AG08396 (cell line): ENCODE measurements at regions not wholly inside any gene's neighbourhood (a gene's known extent, or its start where the extent isn't known, plus 50 kb on each side); places are given as distances from the start of the nearest gene placed in this dataset.
"Not testable (repeated sequence)": the region's sequence is repeated elsewhere in the genome, so short reads cannot be mapped to it uniquely, and the experiment has no call there.

Source experiments
- DNase-seq: peaks from one replicate; pipeline ENCODE4 v3.0.0; 2012; ENCODE audit warnings: low spot score, mixed read lengths

GRCh38 chr18:53920312-53921075 is 304.0 kb downstream of the MBD2 start:
- no peak for DNase-seq

- no peak for DNase-seq
Measured at GRCh38 chr18:53918091-53918490, 306.4 kb downstream of the MBD2 start.

GRCh38 chr18:53911200-53911599 is 313.3 kb downstream of the MBD2 start:
- DNase-seq, result no peak

- no peak for DNase-seq
Measured at GRCh38 chr18:53909668-53910067, 314.8 kb downstream of the MBD2 start.

- DNase-seq, result no peak
Measured at GRCh38 chr18:53907921-53908320, 316.5 kb downstream of the MBD2 start.

GRCh38 chr18:53906681-53907080 is 317.8 kb downstream of the MBD2 start:
- DNase-seq, result no peak

- DNase-seq, result no peak
Measured at GRCh38 chr18:53894675-53895442, 329.6 kb downstream of the MBD2 start.

GRCh38 chr18:53887447-53887846 is 337.0 kb downstream of the MBD2 start:
- DNase-seq, result no peak

- DNase-seq, result no peak
Measured at GRCh38 chr18:53886058-53886457, 338.4 kb downstream of the MBD2 start.

- no peak for DNase-seq
Measured at GRCh38 chr18:53883771-53884170, 340.7 kb downstream of the MBD2 start.

- DNase-seq, result no peak
Measured at GRCh38 chr18:53874103-53874502, 350.4 kb downstream of the MBD2 start.

GRCh38 chr18:53864770-53865169 is 359.7 kb downstream of the MBD2 start:
- DNase-seq, result no peak

- no peak for DNase-seq
Measured at GRCh38 chr18:53862921-53863320, 361.5 kb downstream of the MBD2 start.

GRCh38 chr18:53861185-53861584 is 363.3 kb downstream of the MBD2 start:
- no peak for DNase-seq

GRCh38 chr18:53859764-53860163 is 364.7 kb downstream of the MBD2 start:
- DNase-seq, result no peak

- DNase-seq, result no peak
Measured at GRCh38 chr18:53850902-53851301, 373.6 kb downstream of the MBD2 start.

GRCh38 chr18:53843763-53844162 is 380.7 kb downstream of the MBD2 start:
- DNase-seq, result no peak

GRCh38 chr18:53843113-53843760 is 381.2 kb downstream of the MBD2 start:
- no peak for DNase-seq

GRCh38 chr18:53838746-53839145 is 385.7 kb downstream of the MBD2 start:
- no peak for DNase-seq

GRCh38 chr18:53821141-53821540 is 403.3 kb downstream of the MBD2 start:
- not testable (repeated sequence) for DNase-seq

GRCh38 chr18:53819671-53820070 is 404.8 kb downstream of the MBD2 start:
- DNase-seq, result no peak

- no peak for DNase-seq
Measured at GRCh38 chr18:53819174-53819573, 405.3 kb downstream of the MBD2 start.
